ENCODE measurements at regions not wholly inside any gene's neighbourhood (a gene's known extent, or its start where the extent isn't known, plus 50 kb on each side); places are given as distances from the start of the nearest gene placed in this dataset.
"Not testable (repeated sequence)": the region's sequence is repeated elsewhere in the genome, so short reads cannot be mapped to it uniquely, and the experiment has no call there.

DNA sequence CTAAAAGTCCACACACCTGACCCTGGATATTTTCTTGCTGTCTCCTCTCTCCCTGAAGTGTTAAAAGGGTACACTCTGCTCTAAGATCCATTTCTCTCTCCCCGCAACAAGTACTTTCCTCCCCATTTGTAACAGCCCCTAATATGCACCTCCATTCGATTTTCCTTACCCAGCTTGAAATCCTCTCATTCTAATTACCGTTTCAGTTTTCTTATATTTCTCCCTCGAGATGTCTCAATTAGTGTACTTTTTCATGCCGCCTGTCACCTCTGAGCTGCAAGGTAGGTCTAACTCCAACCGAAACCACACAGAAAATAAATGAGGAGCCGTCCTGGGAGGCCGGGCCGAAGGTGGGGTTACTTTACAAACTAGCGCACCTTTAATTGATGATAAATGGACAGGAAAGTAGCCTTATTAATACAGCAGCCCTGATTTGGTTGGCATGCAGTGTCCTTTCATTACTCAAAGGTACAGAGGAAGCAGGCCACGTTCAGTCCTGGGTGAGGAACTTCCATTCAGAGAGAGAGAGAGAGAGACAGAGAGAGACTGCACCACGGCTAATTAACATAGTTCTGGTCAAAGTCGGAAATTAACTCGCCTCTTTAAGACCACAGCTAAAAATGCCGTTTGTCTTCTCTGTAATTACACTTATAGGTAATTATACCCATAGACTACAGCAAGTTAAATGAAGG, 319.9 kb downstream of the ARRDC4 start:
- DNase-seq = no peak

DNA sequence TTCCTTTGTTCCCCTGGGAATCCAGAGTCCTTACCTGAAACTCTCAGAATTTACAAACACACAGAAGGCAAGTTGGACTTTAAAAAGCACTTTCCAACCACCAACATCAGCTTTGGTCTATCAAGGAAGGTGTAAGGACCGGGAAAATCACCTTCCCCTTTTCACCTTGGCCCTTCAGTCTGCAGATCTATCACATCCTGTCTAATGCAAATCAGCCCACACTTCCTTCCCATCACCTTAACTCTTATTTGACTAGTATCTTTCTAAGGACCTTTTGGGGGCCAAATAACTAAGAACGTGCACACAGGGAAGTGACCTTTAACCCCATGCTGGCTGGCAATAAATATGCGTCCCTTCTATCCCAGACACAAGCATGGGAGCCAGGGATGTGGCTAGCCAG, 320.6 kb downstream of the ARRDC4 start:
- no peak for DNase-seq

DNA sequence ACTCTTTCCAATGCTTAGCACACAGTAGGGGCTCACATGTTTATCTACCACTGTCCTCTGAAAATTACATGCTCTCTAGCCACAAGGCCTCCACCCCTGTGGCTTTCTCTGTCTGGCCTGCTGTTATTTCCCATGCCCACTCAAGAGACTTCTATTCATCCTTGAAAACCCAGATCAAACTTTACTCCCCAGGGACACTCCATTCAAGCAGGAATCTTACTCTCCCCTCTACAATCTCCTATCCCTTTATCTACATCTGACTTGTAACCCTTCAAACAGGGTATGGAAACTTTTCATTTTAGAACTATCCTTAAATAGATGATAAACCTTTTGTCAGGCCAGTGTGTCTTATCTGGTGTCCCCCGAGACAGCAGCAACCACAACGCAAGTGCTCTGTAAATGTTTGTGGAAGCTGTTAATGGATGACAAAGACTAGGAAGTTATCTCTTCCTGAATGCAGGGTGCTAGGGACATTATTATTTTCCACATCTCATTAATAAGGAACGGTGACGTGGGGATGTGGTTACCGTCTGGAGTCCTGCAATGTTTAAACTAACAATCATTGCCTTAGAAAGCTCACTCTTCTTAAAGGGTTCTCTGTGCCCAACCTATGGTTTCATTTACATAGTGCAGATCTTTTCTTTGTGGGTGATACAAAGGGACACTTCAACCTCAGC, 322.3 kb downstream of the ARRDC4 start:
- DNase-seq = no peak

DNA sequence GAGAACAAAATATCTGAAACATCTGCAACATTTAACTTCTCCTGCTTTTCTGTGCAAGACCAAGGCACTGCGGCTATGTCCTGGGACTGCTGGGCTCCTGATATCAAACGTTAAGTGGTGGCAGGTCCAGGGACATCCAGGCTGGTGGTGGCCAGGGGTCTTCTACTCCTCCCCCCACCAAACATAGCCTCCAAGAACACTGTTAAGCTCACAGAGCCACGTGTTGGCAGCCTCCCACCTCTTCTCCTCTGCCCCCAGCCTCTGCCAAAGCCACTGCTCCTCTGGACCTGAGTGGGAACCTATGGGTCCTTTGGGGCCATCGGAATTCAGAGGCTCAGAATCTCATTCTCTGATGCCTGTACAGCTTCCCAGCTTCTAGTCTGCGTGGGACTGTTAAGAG, 325.7 kb downstream of the ARRDC4 start:
- DNase-seq = no peak

DNA sequence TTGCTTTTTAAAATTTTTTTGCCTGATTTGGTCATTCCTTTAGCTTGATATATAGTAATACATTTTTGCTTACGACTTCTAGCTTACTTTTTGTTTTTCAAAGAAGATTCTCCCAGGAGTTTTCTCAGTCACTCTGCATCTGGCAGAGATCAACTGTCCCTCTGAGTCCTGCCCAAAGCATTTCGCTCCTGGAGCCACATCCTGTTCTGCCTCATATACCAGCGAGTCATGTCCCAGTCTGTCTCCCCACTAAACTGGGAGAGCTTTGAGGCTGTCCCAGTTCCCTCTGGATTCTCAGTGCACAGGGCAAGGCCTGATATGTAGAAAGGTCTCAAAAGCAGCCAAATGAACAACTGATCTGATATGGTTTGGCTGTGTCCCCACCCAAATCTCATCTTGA, 326.3 kb downstream of the ARRDC4 start:
- no peak for DNase-seq

DNA sequence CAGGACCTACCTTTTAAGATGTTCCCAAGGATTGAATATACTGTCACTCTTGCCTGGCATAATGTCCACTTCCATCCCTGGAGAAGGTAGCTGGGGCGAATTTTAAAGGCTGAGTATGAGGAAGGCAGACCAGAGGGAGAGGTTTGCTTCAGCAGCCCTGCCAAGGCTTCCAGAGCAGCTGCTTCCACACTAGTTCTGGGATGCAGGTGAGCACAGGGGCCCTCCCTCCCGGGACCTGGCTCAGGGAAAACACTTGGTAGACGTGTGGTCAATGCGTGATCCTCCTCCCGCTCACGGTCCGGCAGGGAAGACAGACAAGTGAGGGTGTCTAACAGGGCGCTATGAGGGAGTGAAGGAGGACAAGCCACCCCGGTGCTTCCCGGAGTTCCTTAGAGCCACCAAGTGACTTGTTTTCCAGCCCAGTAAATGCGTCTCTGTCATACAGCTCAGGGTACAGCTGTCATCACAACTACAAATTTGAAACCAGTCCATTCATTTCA, 327.6 kb downstream of the ARRDC4 start:
- no peak for DNase-seq

DNA sequence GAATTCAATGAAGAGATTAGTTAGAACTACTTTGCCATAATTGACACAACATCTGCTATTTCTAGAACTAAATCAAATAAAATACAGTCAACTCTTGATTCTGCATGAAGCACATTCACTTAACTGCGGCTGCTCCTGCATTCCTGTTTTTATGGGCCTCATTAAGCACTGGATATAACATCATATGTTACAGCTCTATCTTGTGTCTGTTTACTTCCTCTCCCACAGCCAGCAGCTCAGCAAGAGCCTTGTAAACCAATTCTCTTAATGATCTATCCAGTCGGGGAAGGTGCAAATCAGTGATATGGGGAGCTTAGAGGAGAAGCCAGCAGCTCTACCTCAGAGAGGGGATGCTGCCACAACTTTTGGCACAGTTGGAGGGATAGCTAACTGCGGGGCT, 329.2 kb downstream of the ARRDC4 start:
- DNase-seq = no peak

DNA sequence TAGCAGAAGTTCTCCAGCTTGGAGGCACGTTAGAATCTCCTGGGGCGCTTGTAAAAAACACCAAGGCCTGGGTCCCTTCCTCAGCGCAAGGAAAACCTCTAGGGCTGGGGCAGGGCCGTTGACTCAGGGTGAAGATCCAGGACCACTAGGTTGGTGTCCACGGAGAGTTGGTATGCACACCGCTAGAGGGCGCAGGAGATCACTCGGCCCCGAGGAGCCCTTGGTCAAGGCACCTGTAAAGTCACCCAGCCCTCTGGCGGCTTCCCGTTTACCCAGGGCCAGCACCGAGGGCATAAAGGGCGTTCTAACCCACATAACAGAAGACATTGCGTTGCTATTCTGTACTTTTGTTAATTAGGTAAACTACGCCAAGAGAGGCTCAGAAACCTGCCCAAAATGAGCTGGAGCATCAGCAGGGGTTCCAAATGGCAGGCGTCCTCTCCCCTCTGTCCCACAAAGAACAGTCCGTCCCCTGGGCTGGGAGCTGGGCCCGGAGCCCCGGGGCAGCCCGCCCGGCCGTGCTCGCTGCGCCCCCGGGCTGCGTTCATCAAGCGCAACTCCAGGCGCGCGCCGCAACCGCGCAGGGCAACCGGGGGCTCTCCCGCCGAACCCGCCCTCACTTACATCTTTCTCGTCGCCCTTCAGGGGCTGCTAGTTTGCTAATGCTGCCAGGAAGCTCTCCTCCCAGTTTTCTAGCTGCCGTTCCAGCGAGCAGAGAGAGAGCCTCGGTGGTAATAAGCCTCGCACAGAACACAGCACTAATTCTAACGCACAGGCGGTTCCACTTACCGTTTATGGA, 332.1 kb downstream of the ARRDC4 start:
- DNase-seq = no peak

DNA sequence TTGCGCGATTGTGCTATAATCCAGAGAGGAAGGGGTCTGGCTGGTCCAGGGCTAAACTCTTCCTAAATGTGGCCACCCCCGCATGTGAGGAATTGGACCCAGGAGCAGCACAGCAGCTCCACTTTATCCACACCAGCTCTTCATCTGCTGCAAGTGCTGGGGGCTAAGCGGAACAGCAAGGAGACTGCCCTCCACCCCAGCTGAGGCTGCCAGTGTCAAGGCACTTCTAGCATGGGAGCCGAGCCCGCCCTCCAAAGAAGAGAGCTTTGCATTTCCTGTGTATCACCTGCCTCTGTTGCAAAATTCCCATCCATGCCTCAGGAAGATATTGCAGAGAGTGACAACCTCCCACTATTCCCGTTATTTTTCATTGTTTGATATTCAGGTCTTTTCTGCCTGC, 333.6 kb downstream of the ARRDC4 start:
- DNase-seq = no peak

DNA sequence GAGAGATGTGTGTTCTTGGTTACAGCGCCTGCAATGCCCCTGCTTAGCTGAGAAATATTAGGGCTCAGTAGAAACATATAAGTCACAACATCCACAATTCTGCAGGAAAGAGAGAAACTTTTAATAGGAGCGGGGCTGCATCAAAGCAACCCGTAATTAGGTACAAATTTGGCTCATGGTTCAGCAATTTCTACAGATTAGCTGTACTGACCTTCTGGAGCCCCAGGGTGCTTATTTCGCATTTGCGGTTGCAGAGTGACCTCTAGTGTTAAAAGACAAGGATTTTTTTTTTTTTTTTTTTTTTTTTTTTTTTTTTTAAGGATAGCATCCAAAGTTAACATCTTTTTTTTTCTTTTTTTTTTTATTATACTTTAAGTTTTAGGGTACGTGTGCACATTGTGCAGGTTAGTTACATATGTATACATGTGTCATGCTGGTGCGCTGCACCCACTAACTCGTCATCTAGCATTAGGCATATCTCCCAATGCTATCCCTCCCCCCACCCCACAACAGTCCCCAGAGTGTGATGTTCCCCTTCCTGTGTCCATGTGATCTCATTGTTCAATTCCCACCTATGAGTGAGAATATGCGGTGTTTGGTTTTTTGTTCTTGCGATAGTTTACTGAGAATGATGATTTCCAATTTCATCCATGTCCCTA, 334.7 kb downstream of the ARRDC4 start:
- not testable (repeated sequence) for DNase-seq

DNA sequence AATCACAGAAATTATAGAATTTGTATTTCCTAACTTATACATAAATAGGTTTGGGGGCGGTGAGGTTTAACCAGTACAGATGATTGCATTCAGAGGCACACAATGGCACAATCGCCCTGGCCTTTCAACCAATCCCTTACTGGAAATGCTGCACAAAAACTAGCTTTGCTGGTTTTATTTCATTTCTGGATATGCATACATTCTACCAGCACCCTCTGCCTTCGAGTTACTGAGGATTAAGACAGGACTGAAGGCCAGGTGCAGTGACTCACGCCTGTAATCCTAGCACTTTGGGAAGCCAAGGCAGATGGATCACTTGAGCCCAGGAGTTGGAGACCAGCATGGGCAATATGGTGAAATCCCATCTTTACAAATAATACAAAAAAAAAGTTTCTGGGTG, 336.1 kb downstream of the ARRDC4 start:
- no peak for DNase-seq

DNA sequence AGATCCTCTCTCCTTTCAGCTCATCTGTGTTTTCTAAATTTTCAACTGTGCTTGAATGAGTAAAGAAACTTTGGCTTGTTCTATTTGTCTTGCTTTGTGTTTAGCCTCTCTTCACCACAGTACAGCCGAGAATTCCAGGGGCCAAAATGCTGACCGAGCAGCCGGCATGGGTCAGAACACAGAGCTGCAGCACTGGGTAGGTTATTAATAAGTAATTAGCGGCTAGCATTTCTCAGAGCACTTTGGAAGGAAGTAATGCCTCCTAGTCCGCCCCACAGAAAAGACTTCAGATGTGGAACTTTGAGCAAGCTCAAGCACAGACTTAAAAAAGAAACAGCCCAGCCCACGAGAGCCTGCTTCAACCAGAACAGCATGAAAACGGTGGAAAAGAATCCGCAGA, 343.9 kb downstream of the ARRDC4 start:
- DNase-seq = no peak

DNA sequence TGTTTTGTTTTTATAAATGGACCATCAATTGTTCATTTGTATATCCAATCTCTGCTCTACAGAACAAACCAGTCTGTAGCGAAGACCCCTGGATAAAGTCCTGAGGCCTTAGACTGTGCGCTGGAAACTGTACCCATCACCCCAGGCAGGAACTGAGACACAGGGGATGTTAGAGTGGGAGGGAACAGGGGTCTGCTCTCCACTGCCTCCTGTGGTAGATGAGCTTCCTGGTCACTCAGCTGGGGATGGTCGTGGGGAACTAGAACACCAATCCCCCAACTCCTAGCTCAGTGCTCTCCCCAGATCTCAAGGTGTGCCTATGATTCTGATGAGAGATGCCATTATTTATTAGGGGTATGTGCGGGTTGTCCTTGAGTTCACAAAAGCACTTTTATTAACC, 340.2 kb upstream of the IGF1R start:
- no peak for DNase-seq

DNA sequence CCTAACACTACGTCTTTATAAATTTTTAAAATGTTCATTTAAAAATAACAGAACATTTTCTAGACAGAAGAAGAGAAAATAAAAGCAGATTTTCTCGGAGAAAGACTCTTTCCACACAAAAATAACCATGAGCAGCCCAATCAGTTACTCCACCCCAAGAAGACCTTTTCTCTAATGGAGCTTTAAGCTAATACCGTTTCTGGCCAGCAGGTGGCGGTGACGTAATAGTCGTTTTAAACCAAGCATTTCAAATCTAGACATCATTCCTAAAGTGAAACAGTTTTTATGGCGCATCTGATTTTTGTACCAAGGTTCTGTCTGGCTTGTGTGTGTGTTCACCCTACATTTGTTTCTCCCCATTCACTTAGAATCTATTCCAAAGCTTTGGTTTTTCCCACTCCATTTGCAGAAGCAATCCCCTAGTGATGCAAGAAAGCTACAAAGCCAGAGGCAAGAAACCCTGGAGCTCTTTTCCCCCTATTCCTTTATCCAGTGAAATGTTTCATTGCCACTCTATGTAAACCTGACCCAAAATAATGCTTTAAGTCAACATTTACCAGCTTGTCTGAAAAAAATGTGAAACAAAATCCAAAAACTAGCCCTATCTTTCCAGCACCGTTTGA, 336.7 kb upstream of the IGF1R start:
- no peak for DNase-seq

DNA sequence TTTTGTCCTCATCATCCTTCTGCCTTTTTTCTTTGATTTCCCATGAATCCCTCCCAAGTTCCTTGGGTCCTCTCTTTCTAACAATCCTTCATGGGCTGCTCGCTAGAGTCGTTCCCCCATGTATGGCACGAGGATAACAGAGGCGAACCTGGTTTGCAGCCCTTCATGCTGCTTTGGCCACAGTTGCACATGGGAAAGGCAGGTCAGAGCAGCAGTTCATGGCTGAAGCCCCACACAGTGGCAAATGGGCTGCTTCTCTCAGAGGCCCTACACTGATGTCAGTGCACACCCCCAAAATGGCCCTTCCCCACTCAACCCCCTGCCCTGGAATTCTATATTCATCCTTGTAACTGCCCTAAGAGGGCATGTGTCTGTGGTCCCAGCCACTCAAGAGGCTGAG, 335.4 kb upstream of the IGF1R start:
- no peak for DNase-seq

DNA sequence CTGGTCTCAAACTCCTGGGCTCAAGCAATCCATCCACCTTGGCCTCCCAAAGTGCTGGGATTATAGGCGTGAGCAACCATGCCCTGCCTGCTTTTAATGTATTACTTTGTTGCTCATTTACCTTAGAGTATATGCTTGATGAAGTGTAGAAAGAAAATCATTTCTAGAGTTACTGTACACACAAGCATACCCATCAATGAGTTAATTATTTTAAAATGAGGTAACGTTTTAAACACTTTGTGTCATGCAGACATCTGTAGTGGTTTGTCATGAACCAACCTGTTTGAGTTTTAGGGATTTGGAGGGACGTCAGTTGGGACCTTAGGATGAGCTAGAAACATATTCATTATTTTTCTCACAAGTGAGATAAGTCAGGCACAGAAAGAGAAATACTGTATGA, 332.4 kb upstream of the IGF1R start:
- DNase-seq = no peak

DNA sequence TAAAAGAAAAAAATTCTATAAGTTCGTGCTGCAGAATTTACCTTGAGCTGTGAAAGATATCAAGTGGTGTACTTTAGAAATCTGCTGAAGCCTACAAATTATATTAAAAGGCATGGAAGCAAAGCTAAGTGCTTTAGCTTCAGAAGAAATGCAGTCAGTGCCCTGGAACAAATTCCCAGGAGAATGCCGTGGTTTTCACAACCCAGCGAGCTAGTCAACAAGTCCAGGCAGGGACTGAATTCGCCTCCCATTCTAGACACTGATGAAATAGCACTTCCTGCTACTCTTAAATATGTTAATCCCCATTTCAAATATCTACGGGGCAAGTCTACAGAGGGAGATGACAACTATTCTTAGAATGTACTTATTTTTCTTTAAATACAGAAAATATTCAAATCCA, 326.4 kb upstream of the IGF1R start:
- no peak for DNase-seq

DNA sequence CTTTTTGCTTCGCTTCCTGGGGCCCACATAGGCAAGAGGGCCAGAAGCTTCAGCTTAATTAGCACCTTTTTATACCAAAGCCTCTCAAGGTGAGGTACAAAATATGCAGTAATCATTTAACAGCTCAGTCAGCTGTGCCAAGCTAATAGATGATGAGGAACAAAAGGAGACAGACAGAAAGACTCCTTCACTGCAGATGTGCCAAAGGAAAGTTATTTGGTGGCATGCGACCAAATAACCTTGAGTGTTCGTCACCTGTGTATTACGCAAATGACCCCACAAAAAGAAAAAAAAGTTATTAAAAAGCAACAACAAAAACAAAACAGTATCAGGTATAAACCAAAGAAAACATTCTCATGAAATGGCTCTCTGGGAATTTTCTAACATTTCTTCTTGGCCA, 325.8 kb upstream of the IGF1R start:
- DNase-seq = no peak

DNA sequence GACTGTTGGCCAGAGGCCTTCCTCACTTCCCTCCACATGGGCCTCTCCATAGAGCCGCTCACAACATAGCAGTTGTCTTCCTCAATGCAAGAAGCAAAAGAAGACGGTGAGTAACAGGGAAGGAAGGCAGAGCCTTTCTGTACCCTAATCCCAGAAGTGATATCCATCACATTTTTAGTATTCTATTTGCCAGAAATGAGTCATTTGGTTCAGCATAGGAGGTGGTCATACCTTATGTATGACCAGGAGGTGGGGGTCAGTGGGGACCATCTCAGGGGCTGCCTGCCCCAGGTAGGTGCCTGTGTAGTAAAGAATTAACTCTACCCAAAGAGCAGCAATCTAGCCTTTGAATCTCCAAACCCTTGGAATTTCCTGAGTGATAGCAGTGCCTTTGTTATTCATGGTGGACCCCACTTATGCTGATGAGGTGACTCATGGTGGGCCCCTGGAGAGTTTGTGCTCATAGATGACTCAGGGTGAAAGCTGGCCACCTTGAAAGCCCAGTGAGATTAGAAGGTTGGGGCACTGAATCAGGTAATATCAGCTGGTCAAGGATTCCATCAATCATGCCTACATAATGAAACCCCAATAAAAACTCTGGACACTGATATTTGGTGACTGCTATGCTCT, 323.9 kb upstream of the IGF1R start:
- no peak for DNase-seq

DNA sequence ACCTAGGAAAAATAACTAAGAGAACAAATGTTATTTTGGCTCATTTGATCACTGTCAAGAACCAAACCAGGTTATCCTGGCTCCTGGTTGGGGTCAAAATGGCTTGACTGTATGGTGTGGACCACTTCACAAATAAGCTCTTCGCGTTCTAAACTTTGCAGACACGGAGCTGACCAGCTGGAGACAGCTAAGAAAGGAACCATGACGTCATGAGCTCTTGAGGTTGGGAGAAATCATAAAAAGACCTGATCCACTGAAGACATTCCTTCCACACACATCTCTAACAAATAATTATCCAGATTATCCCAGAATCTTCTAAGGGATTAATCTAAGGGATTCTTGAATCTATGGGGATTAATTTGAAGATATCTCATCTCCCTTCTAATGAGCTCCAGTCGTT, 321.5 kb upstream of the IGF1R start:
- no peak for DNase-seq

DNA sequence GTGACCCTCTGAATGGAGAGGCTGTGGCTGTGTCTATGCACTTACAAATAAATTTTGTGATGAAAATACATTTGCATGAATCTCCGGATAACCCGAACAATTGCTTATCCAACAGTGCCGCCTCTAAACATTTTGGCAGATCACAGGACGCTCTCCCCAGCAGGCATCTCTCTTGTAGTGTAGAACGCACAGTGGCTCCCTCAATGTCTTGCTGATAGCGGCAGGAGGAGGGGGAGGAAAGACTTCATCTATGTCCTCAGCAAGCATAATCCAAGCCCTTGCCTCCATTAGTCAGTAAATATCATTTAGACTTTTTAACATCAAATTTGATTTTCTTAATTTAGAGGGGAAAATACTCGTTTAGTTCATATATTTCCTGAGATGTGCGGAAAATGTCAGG, 318.1 kb upstream of the IGF1R start:
- DNase-seq = no peak

DNA sequence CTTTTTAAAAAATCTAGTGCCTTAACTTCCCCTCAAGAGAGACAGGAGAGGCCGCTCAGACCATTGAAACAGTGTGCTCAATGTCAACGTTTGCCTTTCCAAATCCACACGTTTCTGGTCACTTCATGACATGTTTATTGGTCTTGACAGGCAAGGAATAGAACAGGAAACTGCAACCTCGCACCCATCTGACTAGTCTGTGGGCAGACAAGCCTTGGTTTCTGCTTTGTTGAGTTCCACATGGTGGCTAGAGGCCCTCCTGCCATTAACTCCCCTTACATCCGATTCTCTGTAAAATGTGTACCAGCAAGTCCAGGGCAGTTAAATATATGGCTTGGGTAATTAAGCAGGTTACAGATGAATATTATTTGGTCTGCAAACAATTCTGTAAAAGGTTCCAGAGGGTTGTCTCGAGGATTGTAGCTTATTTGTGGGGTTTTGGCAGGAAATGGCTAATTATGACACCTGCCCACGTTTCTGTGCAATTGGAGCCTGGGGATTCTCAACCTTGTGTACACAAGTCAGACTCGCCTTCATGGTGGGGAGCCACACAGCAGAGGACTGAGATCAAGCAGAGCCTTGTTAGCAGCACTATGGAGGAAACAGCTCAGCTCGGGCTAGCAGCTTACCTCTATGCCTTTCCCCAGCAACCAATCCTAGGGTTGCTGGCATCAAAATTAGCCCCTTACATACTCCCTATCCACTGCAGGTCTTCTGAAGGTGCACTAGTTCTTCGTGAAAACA, 317.5 kb upstream of the IGF1R start:
- no peak for DNase-seq
